K562 (cell line): ENCODE measurements at regions not wholly inside any gene's neighbourhood (a gene's known extent, or its start where the extent isn't known, plus 50 kb on each side); places are given as distances from the start of the nearest gene placed in this dataset.

Experiments
- ATAC-seq: fragments of 200-7000 bp; cut with Tn5 transposase; 3 replicates; pipeline ENCODE4 v1.9.1; 2020; ENCODE audit warnings: moderate library complexity
- BruUV-seq: library from RNA; stranded (reverse); fragments of 400-500 nt; replicated peaks from 2 replicates; lab custom pipeline; 2021; lab: Mats Ljungman, UMichigan
- CTCF ChIA-PET: fragments of 300-600 bp; formaldehyde crosslinking; extraction: SDS; loops from one replicate; lab custom pipeline; 2021; ENCODE audit warnings: low intra/inter-chr PET ratio; lab: Yijun Ruan, JAX
- POLR2A ChIA-PET: fragments of 300-600, 350-650 bp; sonication (Branson Sonifier 250); formaldehyde crosslinking; extraction: SDS; loops from one replicate; lab custom pipeline; 2021; ENCODE audit warnings: antibody characterized with exemption, inconsistent platforms; lab: Yijun Ruan, JAX
- DNase-seq, 4 experiments: peaks; one replicate each; pipeline versions ENCODE4 v3.0.0 to v3.0.0-alpha.2; 2011 to 2018; ENCODE audit warnings: low spot score in 3 of 4, mixed read lengths in 3 of 4; ENCODE audit errors: extremely low read depth in 1 of 4
- FAIRE-seq: peaks from 2 replicates; lab custom pipeline; 2011; peaks lifted over from hg19 to GRCh38; lab: Jason Lieb, UNC
- H2AFZ ChIP-seq: 2 replicates; pipeline ENCODE4 v1.6.0; 2011; ENCODE audit warnings: low read depth, low read length, control low read depth, inconsistent platforms
- H3K27ac ChIP-seq: fragments of 200-600 bp; 3 replicates; pipeline ENCODE4 v1.8.0; 2011; ENCODE audit warnings: low read depth, mild to moderate bottlenecking, control low read depth, inconsistent platforms, low read length, moderate library complexity, mixed read lengths; ENCODE audit errors: extremely low read depth
- H3K27me3 ChIP-seq, 2 experiments: fragments of 300-600 bp in 1 of 2; 2 replicates in 1 of 2; 3 replicates in 1 of 2; pipeline versions ENCODE4 v1.6.0 to v1.8.0; 2011; ENCODE audit warnings: inconsistent platforms in 2 of 2, low read length in 2 of 2, mild to moderate bottlenecking in 1 of 2, mixed read lengths in 1 of 2, moderate library complexity in 1 of 2; ENCODE audit not compliant: control insufficient read depth in 2 of 2, insufficient read depth in 2 of 2
- H3K36me3 ChIP-seq: fragments of 300-600 bp; 3 replicates; pipeline ENCODE4 v1.8.0; 2011; ENCODE audit warnings: mild to moderate bottlenecking, low read length, inconsistent platforms; ENCODE audit not compliant: control insufficient read depth, insufficient read depth
- H3K4me1 ChIP-seq, 2 experiments: fragments of 200-600 bp in 1 of 2; replicated peaks in 1 of 2; 2 replicates in 1 of 2; 3 replicates in 1 of 2; pipeline versions ENCODE4 v1.5.1 to v1.8.0; 2011; ENCODE audit warnings: inconsistent platforms in 2 of 2, low read length in 2 of 2, mild to moderate bottlenecking in 1 of 2, mixed read lengths in 1 of 2, moderate library complexity in 1 of 2; ENCODE audit not compliant: control insufficient read depth in 2 of 2, insufficient read depth in 2 of 2
- H3K4me2 ChIP-seq: 2 replicates; pipeline ENCODE4 v1.6.1; 2011; ENCODE audit warnings: low read length, control low read depth, inconsistent platforms, mixed read lengths; ENCODE audit not compliant: insufficient read depth
- H3K4me3 ChIP-seq: fragments of 200-600 bp; sonication (generic), shearing (Covaris generic); 2 replicates; pipeline ENCODE4 v1.5.1; 2016; ENCODE audit warnings: control low read depth, inconsistent platforms
- H3K79me2 ChIP-seq: fragments of 200-600 bp; 3 replicates; pipeline ENCODE4 v1.8.0; 2011; ENCODE audit warnings: low read length, inconsistent platforms; ENCODE audit not compliant: control insufficient read depth, insufficient read depth
- H3K9ac ChIP-seq, 2 experiments: 2 replicates each; pipeline versions ENCODE4 v1.6.0 to v1.6.1; 2011; ENCODE audit warnings: low read depth in 2 of 2, low read length in 2 of 2, control low read depth in 1 of 2, inconsistent platforms in 1 of 2, mild to moderate bottlenecking in 1 of 2, mixed read lengths in 1 of 2; ENCODE audit not compliant: insufficient read depth in 1 of 2
- H3K9me1 ChIP-seq: one replicate; pipeline ENCODE4 v1.6.0; 2011; ENCODE audit warnings: inconsistent platforms, mild to moderate bottlenecking, low read length, moderate library complexity; ENCODE audit not compliant: control insufficient read depth, insufficient read depth
- H3K9me3 ChIP-seq: replicated peaks from 2 replicates; pipeline ENCODE4 v1.5.1; 2011; ENCODE audit warnings: low read depth, low read length, inconsistent platforms; ENCODE audit not compliant: control insufficient read depth, insufficient read depth
- H4K20me1 ChIP-seq: replicated peaks from 2 replicates; pipeline ENCODE4 v1.6.1; 2011; ENCODE audit warnings: low read length, inconsistent platforms, mixed read lengths; ENCODE audit not compliant: control insufficient read depth, insufficient read depth
- ARID1B ChIP-seq: fragments of 450-650 bp; IDR thresholded peaks from 2 replicates; pipeline ENCODE4 v1.6.1; 2016; ENCODE audit warnings: antibody characterized with exemption, mild to moderate bottlenecking, inconsistent platforms
- MCM5 ChIP-seq: fragments of 450-650 bp; IDR thresholded peaks from 2 replicates; pipeline ENCODE4 v1.6.1; 2016; ENCODE audit warnings: low read depth
- NFATC3 ChIP-seq: fragments of 450-650 bp; IDR thresholded peaks from 2 replicates; pipeline ENCODE4 v1.6.1; 2017; ENCODE audit warnings: mild to moderate bottlenecking
- SLC30A9 ChIP-seq: fragments of 250-450 bp; sonication (Bioruptor Pico); IDR thresholded peaks from 2 replicates; pipeline ENCODE4 v1.8.0; 2022; ENCODE audit warnings: mild to moderate bottlenecking, moderate library complexity
- TFE3 ChIP-seq: fragments of 450-650 bp; formaldehyde crosslinking; IDR thresholded peaks from 2 replicates; pipeline ENCODE4 v1.4.0; 2020; ENCODE audit warnings: mild to moderate bottlenecking, mixed read lengths
- ZNF311 ChIP-seq: fragments of 250-450 bp; sonication (Bioruptor Pico); IDR thresholded peaks from 2 replicates; pipeline ENCODE4 v1.4.0; 2020; ENCODE audit warnings: mild to moderate bottlenecking, moderate library complexity
- ZNF695 ChIP-seq: fragments of 450-650 bp; formaldehyde crosslinking; IDR thresholded peaks from 2 replicates; pipeline ENCODE4 v1.4.0; 2020; ENCODE audit warnings: mild to moderate bottlenecking, moderate library complexity
- WGBS: fragments of 100-300 bp; shearing (Covaris generic); methylation state at CpG from one replicate; pipeline ENCODE4 v1.1.6; 2016; ENCODE audit warnings: low coverage, mixed read lengths; ENCODE audit not compliant: insufficient coverage; ENCODE audit errors: missing lambda C conversion rate; 5-methylcytosine and 5-hydroxymethylcytosine counted together
- in situ Hi-C: fragments of 300-500 bp; cut with MboI; formaldehyde crosslinking; loops from 4 replicates; pipeline ENCODE4 v1.15.0; 2018; ENCODE audit warnings: inconsistent platforms, mixed read lengths
- intact Hi-C: fragments of 100-400 bp; cut with micrococcal nuclease; formaldehyde crosslinking; loops from 2 replicates; pipeline ENCODE4 v1.14.2; 2022

- no peak overlapping the region for H3K4me2 ChIP-seq
- ChIA-PET CTCF (no interaction called here), POLR2A (no interaction called here)
- no peaks in the 10 kb centered on the region for H3K27me3 ChIP-seq
- no peak for TF ChIP-seq SLC30A9
- no peak for TF ChIP-seq NFATC3
- TF ChIP-seq ZNF311, result no peak
- TF ChIP-seq ARID1B, result no peak
- TF ChIP-seq ZNF695, result no peak
- no peak for TF ChIP-seq TFE3
- TF ChIP-seq MCM5, result no peak
- no TSS peak for BruUV-seq
- H3K36me3 ChIP-seq, result no peaks in the 10 kb centered on the region
- H2AFZ ChIP-seq, result no peak overlapping the region
- in situ Hi-C loops, result no loop called here
- H3K4me3 ChIP-seq, result no peak overlapping the region
- H3K27ac ChIP-seq, result no peak overlapping the region
- intact Hi-C loops, result no loop called here
- H4K20me1 ChIP-seq, result no peaks in the 10 kb centered on the region
- H3K9ac ChIP-seq, result no peak overlapping the region
- ATAC-seq (no peak), FAIRE-seq (no peak), DNase-seq (no peak)
- no peaks in the 10 kb centered on the region for H3K79me2 ChIP-seq
- H3K9me3 ChIP-seq, result no peaks in the 10 kb centered on the region
- no peaks in the 10 kb centered on the region for H3K4me1 ChIP-seq
- no peaks in the 10 kb centered on the region for H3K9me1 ChIP-seq
Measured at GRCh38 chr13:34311251-34311650, 493.3 kb downstream of the RFC3 start.

GRCh38 chr13:34312578-34312977 is 494.6 kb downstream of the RFC3 start:
- in situ Hi-C loops, result no loop called here
- Histone ChIP-seq H2AFZ (no peak overlapping the region), H3K27ac (no peak overlapping the region), H3K4me3 (no peak overlapping the region), H3K27me3 (no peaks in the 10 kb centered on the region), H4K20me1 (no peaks in the 10 kb centered on the region), H3K4me2 (no peak overlapping the region), H3K9me3 (no peaks in the 10 kb centered on the region), H3K9ac (no peak overlapping the region), H3K9me1 (no peaks in the 10 kb centered on the region), H3K36me3 (no peaks in the 10 kb centered on the region), H3K4me1 (no peaks in the 10 kb centered on the region), H3K79me2 (no peaks in the 10 kb centered on the region)
- intact Hi-C loops, result no loop called here
- no TSS peak for BruUV-seq
- ATAC-seq (no peak), DNase-seq (no peak), FAIRE-seq (no peak)
- ChIA-PET CTCF (no interaction called here), POLR2A (no interaction called here)
- 0% methylated on average over 1 of the region's 1 CpG for WGBS
